Activated T-cell treated with anti-CD3 and anti-CD28 coated beads for 48 hours (primary cell): ENCODE measurements at regions not wholly inside any gene's neighbourhood (a gene's known extent, or its start where the extent isn't known, plus 50 kb on each side); places are given as distances from the start of the nearest gene placed in this dataset.
"Not testable (repeated sequence)": the region's sequence is repeated elsewhere in the genome, so short reads cannot be mapped to it uniquely, and the experiment has no call there.

Experiments
- DNase-seq: peaks from one replicate; pipeline ENCODE4 v3.0.0-alpha.2; 2020; ENCODE audit warnings: low read depth

DNA sequence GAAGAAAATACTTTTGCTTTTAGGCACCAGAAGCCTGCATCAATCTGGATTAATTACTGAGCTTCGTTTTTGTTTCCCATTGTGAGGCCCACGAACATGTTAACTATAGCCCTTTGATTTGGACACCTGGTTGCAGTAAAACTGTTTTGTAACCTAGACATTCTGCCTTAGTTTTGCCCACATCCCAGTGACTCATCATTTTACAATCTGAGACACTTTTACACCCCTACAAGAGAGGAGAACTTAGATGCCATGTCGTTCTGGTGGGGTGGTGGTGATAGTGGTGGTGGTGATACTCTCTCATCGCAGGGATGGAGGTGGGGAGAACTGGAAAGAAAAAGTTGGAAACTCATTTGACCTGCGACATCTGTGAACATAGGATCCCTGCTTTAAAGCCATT is 1257.2 kb downstream of the ADGRL3 start:
- no peak for DNase-seq

DNA sequence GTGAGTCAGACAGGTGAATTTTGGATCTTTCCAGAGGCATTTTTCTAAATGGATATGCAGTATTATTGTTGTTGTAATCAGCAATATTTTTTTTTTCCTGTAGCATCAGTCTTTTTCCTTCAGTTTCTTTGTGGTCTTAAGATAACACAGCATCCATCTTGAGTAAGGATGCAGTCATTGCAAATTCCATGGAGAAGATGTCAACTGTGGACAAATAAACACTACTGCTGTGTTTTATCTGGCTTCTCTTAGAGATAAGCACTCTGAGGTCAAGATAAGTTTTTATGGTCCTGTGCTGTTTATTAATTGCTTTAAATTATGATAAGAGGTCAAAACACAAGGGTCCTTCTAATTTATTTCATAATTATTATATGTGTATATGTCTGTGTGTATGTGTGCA is 1255.7 kb downstream of the ADGRL3 start:
- no peak for DNase-seq

DNA sequence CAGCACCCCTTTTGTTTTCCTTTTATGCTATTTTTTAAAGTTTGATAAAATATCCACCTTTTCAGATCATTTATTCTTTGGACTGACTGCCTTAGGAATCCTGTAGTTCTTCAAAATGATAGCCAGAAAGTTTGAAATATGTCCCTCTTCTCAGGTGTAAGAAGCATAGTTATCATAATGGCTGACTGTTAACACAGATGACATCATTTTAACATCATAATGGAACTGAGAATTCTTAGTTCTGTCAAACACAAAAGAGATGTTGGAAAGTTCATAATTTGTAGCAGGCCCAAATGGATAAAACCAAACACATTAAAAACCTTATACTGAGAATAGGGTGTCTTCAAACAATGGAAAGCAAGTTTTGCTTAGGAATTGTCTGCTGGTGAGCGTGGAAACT is 1254.4 kb downstream of the ADGRL3 start:
- DNase-seq, result no peak

DNA sequence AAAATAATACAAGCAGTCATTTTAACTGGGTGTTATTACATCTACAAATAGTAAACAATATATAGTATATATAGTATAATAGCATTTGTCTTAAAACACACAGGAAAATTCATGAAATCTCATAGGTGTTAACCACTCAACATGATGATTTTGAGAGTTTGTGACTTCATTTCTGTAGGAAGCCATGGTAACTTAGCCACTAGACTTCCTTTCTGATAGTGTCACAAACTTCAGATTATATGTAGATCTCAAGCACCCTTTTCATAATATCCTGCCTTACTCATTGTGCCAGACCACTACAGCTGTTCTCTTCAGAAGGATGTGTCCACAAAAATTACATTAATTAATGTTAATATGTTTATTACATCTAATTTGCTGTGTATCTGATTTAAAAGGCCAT is 1250.6 kb downstream of the ADGRL3 start:
- DNase-seq, result no peak

DNA sequence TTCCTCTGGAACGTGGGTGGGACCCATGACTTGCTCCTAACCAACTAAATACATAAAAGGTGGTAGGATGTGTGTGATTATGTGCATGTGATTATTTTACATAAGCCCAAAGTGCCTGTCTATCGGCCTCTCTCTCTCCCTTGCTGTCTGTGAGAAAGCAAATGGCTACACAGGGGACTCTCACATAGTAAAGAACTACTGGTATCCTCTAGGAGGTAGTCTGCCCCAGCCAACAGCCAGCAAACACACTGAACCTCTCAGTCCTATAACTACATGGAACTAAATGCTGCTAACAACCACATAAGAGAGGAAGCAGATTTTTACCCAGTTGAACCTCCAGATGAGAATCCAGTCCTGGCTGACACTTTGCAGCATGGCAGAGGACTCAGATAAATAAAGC is 1249.4 kb downstream of the ADGRL3 start:
- DNase-seq, result no peak

DNA sequence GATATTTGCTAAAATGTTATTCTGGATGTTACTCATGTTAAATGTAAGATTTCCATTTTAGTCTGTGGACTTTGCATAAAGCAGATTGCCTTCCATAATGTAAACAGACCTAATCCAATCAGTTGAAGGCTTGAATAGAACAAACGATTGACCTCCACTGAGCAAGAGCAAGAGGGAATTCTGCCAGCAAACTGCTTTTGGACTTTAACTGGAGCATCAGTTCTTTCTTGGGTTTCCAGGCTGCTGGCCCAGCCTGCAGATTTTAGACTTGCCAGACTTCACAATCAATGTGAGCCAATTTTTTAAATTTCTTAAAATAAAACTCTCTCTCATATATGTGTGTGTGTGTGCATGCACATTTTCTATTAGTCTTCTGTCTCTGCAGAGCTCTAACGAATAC is 1248.8 kb downstream of the ADGRL3 start:
- no peak for DNase-seq

DNA sequence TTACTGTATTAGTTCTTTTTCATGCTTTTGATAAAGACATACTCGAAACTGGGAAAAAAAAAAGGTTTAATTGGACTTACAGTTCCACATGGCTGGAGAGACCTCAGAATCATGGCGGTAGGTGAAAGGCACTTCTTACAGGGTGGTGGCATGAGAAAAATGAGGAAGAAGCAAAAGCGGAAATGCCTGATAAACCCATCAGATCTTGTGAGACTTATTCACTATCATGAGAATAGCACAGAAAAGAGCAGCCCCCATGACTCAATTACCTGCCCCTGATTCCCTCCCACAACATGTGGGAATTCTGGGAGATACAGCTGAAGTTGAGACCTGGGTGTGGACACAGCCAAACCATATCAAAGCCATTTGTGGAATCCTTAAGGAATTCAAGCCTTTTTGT is 1238.9 kb downstream of the ADGRL3 start:
- DNase-seq, result no peak

DNA sequence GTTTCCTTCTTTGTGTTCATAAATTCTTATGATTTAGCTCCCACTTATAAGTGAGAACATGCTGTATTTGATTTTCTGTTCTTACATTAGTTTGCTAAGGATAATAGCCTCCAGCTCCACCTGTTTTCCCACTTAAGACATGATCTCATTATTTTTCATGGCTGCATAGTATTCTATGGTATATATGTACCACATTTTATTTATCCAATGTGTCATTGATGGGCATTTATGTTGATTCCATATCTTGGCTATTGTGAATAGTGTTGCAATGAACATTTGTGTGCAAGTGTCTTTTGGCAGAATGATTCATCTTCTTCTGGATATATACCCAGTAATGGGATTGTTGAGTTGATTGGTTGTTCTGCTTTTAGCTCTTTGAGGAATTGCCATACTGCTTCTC is 1234.8 kb downstream of the ADGRL3 start:
- no peak for DNase-seq

DNA sequence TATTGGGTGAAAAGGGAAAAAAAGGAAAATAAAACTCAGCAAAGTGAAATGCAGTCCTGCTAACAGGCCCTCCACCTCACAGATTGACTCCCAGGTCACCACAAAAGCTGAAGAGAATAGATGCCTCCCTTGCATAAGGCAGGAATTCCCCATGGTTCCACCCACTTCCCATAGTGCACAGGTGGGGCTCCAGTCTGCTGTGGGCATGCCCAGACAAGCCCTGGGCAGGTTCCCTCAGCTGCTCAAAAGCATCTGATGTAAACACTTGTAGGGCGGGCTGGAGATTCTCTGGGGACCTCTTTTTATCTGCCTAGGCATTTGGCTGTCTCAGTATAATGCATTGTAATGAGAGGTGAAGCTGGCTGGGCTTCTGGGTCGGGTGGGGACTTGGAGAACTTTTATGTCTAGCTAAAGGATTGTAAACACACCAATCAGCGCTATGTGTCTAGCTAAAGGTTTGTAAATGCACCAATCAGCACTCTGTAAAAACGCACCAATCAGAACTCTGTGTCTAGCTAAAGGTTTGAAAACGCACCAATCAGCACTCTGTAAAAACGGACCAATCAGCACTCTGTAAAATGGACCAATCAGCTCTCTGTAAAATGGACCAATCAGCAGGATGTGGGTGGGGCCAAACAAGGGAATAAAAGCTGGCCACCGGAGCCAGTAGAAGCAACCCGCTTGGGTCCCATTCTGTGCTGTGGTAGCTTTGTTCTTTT is 1231.5 kb downstream of the ADGRL3 start:
- DNase-seq, result not testable (repeated sequence)

DNA sequence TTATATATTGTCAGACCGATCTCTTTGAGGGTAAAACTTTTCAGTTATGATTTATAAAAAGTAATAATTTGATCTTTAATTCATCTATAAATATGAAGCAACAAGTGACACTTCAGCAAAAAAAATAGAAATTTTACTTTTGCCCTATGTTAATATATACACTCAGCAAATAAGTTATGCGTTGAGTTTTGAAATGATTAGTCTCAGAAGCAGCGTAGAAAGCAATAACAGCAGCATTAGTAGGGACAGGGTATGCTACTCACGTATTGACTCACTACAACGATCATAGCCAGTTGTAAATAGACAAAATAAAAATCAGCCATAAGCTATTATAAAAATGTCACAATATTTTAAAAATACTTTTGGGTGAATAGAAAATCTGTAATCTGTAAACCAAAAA is 1229.2 kb downstream of the ADGRL3 start:
- no peak for DNase-seq

DNA sequence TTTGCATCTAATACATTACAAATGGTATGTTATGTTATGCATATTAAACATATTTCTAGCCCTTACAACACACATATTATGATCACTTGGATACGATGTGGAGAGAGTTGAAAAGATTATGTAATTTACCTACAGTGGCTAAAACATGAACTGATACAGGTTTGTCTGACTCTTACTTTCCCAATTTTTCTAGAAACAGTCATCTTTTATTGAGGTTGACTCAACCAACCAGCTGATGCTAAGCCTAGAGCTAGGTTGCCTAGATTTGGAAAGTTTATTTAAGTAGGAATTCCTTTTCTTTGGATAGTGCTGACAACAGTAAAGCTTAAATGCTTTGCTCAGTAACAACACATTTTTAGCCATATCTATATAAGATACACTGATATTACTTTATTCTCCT is 1215.1 kb downstream of the ADGRL3 start:
- DNase-seq, result no peak

DNA sequence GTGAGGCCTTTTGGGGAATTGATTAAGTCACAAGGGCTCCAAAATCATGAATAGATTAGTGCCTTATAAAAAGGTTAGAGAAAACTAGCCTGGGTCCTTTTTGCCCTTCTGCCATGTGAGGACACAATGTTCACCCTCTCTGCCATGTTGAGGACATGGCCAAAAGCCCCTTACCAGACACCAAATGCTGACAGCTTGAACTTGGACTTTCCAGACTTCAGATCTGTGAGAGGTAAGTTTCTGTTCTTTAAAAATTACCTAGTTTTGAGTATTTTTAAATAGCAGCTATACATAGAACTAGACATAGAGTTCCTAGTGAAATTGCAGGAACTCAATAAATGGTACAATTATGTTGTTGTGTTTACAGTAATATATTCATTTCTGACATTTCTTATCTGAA is 1214.4 kb downstream of the ADGRL3 start:
- DNase-seq, result no peak

DNA sequence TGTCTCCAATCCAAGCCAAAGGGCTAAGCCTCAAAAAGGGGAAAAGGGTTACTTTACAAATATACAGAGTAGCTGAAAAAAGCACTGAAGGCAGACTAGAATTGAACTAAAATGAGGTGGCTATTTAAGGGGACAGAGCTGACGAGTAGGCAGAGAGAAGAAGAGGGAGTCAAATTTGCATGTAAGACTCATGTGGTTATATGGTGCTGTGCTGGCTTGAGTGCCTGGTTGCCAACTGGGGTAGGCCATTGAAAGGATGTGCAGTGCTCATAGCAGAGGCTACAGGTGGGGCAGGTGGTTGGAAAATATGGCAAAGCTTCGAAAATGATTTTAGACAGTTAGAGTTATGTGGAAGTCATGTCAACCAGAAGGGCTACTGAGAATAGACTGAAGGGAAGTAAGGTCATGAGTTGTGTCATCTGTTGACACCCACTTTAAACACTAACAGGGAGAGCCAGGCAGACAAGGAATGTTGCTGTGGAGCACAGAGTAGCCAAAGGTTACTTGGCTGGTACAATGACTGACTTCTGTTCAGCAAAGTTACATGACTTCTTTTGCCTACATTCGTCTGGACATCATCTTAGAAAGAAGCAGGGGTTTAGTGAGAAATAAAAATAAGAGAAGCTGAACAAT is 1210.4 kb downstream of the ADGRL3 start:
- DNase-seq, result no peak

DNA sequence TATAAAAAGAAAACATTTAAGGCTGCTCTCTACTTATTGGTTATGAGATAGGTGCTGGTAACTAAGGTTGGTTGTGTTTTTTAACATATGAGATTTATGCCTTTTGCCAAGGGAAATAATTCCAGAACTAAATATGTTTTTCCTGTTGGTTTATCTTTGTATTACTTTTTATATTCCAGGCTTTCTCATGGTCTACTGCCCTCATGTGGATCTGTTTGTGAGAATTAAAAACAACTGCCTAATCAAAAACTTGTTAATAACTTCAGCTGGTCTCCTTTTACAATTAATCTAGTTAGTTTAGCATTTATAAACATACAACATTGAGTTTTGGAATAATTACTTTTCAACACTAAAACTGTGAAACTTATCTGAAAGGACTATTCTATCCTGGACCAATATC is 1208.3 kb downstream of the ADGRL3 start:
- DNase-seq, result no peak

DNA sequence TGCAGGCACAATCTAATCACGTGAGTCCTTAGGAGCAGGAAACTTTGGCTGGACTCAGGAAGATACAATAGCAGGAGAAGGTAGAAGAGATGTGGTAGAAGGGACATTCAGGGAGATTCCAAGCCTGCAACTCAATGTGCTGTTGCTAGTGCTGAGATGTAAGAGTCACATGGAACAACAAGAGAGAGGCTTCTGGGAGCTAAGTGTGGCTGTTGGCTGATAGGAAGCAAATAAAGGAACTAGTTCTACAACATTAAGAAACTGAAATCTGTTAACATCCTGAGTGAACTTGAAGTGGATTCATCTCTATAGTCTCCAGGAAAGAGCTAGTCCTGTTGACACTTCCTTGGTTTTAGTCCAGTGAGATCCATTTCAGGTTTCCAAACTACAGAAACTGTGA is 1207.4 kb downstream of the ADGRL3 start:
- DNase-seq, result no peak

DNA sequence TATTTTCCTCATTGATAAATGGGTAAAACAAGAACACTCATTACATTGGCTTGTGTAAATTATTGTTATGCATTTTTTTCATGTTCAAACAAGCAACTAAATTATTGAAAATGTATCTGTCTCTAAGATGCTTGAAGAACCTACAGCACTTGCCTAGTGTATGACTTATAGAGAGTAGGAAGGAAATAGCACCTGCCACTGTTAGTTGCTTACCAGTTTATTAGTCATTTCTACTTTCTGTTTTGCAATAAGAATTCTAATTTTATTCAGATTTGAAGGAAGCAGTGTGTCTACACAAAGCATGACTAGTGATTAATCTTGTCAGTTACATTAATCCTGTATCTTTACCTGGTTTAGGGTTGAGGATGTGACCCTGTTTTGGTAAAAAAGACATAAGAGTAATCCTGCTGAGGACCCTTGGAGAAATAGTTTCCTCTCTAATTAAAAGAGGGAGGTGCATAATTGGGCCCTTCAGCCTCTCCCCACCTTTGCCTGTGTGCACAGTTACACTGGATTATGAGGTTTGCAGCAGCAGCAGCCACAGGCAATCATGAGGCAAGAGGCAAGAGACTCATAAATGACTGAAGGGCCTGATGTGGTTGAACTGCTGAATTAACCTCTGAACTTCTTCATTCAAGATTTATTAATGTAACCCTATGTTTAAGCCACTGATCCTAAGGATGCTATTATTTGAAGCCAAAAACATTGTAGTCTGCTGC is 1202.1 kb downstream of the ADGRL3 start:
- no peak for DNase-seq

DNA sequence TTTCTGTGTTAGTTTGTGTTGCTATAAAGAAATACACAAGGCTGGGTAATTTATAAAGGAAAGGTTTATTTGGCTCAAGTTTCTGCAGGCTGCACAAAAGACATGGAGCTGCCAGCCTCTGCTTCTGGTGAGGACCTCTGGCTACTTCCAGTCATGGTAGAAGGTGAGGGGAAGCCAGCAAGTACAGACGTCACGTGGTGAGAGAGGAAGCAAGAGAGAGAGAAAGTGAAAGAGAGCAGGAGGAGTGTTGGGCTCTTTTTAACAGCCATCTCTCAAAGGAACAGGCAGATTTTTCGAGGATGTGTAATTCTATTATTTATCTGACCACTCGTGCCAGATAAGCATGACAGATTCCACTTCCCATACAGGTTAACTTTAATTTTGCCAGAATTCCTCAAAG is 1199.1 kb downstream of the ADGRL3 start:
- DNase-seq, result no peak

DNA sequence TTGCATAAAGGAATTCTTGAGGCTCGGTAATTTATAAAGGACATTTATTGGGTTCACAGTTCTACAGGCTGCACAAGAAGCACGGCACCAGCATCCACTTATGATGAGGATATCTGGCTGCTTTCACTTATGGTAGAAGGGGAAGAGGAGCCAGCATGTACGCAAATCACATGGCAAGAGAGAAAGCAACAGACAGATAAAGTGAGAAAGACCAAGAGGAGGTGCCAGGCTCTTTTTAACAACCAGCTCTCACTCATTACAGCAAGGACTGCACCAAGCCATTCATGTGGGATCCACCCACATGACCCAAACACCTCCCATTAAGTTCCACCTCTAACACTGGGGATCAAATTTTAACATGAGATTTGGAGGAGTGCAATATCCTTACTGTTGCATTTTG is 1198.2 kb downstream of the ADGRL3 start:
- no peak for DNase-seq

DNA sequence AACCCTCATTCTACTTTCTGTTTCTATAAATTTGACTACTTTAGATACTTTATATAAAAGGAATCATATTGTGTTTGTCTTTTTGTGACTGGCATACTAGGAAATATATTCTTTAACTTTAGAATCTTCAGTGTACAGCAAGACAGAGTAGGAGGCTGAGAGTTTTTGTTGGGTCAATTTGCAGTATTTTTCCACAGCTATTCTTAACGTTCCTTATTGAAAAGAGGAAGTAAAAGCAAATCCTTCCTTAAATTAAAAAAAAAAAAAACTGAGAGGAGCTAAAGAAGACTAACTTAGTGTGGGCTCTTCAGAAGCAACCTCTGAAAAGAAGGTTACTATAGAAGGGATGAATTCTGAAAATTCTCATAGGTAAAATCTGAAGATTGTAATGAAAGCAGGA is 1194.6 kb downstream of the ADGRL3 start:
- no peak for DNase-seq

DNA sequence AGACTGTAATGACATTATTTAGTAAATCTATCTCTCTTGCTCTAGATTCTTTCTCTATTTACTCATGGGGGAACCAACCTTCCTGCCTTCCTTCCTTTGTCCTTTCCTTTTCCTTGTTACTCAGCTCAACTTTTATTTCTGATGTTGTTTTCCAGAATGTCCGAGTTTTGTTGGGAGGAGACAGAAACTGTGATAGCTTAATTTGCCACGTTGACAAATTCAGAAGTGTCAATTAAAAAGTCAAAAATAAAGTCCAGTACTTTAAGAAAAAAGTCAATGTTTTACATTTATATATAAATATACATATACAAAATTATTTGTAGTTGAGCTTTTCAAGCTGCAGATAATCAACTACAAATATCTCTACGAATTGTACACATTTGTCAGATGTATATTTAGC is 1187.7 kb downstream of the ADGRL3 start:
- DNase-seq, result no peak

DNA sequence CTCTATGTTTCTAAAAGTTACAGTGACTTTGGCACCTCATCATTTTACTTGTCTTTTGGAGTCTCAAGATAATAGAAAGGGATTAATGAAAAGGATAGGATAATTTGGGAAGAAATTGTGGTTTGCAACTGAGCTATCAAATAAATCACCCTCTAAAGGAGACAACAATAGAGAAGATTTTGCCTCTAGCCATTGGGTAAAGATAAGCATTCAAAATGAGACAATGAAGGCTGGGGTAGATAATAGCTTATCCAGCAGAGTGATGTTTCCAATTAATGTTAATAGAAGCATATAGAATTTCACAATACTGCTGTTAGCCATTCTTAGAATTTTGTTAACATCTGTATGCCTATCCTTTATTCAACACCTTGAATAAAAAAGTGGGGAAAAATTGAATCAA is 1177.6 kb downstream of the ADGRL3 start:
- DNase-seq, result no peak

DNA sequence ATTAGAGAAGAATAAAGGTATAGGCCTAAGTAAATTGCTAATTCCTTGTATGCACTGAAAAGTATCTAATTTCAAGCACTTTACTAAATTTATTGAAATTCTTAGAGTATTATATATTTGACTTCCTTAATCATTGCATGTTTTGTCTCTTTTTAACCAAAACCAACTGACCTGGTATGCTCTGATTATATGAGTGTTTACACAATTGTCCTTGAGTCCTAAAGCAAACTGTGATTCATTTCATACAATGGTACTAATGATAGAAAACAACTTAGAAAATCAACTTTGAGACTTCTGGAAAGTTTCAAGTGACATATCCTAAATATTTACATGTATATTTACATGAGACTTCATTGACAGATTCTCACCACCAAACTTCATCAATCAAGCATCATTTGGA is 1177.1 kb downstream of the ADGRL3 start:
- no peak for DNase-seq

DNA sequence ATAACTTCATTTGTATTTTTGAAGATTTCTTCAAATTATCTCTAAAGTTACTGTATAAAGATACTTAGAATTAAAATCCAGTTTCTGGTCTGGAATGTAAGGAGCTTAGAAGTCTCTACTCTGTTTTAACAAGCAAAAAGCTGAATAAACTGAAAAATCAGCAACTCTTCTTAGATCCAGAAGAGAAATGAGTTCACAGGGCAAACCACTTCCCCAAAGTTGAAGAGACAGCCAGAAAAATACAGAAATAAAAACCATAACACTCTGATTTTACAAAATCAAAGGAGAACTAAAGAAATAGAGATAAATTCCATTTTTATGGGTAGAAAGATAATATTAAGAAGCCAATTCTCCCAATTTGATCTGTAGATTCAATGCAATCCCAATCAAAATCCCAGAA is 1166.8 kb downstream of the ADGRL3 start:
- DNase-seq, result no peak

DNA sequence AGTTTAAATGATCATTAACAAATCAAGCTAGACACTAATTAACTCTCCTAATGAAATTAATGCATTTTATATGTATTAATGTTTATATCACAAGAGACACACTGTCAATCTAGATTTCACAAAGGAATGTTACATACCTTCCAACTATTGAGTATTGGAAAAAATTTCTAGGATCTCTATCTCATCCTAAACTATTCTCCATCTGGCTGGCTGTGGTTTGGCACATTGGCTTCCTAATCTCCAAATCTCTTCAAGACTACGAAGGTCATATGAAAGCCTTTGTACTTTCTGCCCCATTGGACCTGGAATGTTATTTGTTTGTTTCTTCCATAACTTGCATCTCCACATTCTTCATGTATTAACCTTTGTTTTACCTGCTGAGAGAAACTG is 1160.0 kb downstream of the ADGRL3 start:
- no peak for DNase-seq
